IMR-90 (cell line): ENCODE measurements at regions not wholly inside any gene's neighbourhood (a gene's known extent, or its start where the extent isn't known, plus 50 kb on each side); places are given as distances from the start of the nearest gene placed in this dataset.

Source experiments
- BHLHE40 ChIP-seq: fragments of 150-350 bp; IDR thresholded peaks from 2 replicates; pipeline ENCODE4 v1.6.1; 2016; ENCODE audit warnings: mild to moderate bottlenecking, low read depth, low read length
- CEBPB ChIP-seq: IDR thresholded peaks from 2 replicates; pipeline ENCODE4 v1.6.1; 2012; ENCODE audit warnings: low read depth, low read length, improper control_type of control experiment
- CTCF ChIP-seq: conservative IDR thresholded peaks from 2 replicates; pipeline ENCODE4 v1.5.1; 2012; ENCODE audit warnings: mild to moderate bottlenecking, low read depth, low read length, improper control_type of control experiment
- MXI1 ChIP-seq: IDR thresholded peaks from 2 replicates; pipeline ENCODE4 v1.6.1; 2012; ENCODE audit warnings: low read depth, mild to moderate bottlenecking, low read length, moderate library complexity, borderline replicate concordance
- POLR2A ChIP-seq: IDR thresholded peaks from 2 replicates; pipeline ENCODE4 v1.6.1; 2012; ENCODE audit warnings: mild to moderate bottlenecking, low read depth, low read length
- RAD21 ChIP-seq: IDR thresholded peaks from 2 replicates; pipeline ENCODE4 v1.6.1; 2012; ENCODE audit warnings: low read length, improper control_type of control experiment
- RCOR1 ChIP-seq: IDR thresholded peaks from 2 replicates; pipeline ENCODE4 v1.6.1; 2012; ENCODE audit warnings: mild to moderate bottlenecking, low read length, improper control_type of control experiment; ENCODE audit not compliant: insufficient replicate concordance
- RFX5 ChIP-seq: IDR thresholded peaks from 2 replicates; pipeline ENCODE4 v1.8.0; 2012; ENCODE audit warnings: low read depth, mild to moderate bottlenecking, low read length, moderate library complexity
- SMC3 ChIP-seq: fragments of 150-350 bp; IDR thresholded peaks from 2 replicates; pipeline ENCODE4 v1.6.1; 2016; ENCODE audit warnings: low read depth, mild to moderate bottlenecking, antibody characterized with exemption, low read length, moderate library complexity
- USF2 ChIP-seq: fragments of 150-350 bp; IDR thresholded peaks from 2 replicates; pipeline ENCODE4 v1.6.1; 2017; ENCODE audit warnings: mild to moderate bottlenecking, antibody characterized with exemption, low read length, low read depth
- TF ChIP-seq, protein P1 (sequence below): fragments of 150-350 bp; IDR thresholded peaks from 2 replicates; pipeline ENCODE4 v1.6.1; 2016; ENCODE audit warnings: low read depth, mild to moderate bottlenecking, low read length, moderate library complexity, borderline replicate concordance

DNA sequence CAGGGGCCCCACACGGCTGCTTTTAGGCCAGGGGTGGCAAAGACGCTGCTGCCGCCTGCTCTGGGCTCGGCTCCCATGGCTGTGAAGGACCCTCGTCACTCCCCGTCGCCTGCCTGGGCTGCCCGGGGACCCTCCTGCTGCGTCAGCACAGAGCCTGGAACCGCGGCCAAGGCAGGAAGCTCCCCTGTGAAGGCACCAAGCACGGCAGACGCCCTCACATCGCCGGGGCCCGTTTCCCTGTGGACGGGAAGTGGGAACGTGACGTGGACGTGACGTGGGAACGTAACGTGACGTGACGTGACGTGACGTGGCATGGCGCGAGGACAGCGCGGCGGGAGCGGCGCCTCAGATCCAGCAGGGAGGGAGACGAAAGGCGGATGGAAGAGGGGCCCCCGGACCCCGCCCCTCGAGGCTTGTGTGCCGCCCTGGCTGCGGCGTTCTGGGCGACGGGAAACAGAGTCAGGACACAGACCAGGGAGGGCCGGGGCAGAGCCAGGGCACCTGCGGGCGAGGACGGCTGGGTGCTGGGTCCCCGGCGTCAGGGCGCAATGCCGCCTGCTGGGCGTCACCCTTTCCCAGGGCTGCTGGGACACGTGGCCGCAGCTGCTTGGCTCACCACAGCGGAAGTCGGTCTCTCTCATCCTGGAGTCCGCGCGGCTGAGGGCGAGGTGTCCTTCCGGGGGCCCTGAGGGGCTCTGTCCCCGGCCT lies 53.1 kb downstream of the MRPL36 start:
- TF ChIP-seq CTCF, result no peak
- no peak for TF ChIP-seq POLR2A
- TF ChIP-seq RAD21, result no peak
- no peak for TF ChIP-seq RCOR1
- no peak for TF ChIP-seq CEBPB
- no peak for TF ChIP-seq MXI1
- TF ChIP-seq, protein P1, sequence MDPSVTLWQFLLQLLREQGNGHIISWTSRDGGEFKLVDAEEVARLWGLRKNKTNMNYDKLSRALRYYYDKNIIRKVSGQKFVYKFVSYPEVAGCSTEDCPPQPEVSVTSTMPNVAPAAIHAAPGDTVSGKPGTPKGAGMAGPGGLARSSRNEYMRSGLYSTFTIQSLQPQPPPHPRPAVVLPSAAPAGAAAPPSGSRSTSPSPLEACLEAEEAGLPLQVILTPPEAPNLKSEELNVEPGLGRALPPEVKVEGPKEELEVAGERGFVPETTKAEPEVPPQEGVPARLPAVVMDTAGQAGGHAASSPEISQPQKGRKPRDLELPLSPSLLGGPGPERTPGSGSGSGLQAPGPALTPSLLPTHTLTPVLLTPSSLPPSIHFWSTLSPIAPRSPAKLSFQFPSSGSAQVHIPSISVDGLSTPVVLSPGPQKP, result no peak
- no peak for TF ChIP-seq SMC3
- no peak for TF ChIP-seq RFX5
- no peak for TF ChIP-seq BHLHE40
- no peak for TF ChIP-seq USF2
